ENCODE measurements at regions not wholly inside any gene's neighbourhood (a gene's known extent, or its start where the extent isn't known, plus 50 kb on each side); places are given as distances from the start of the nearest gene placed in this dataset.

- ChIA-PET CTCF (no interaction called here), POLR2A (no interaction called here)
- peak; percentile 49 for DNase-seq (ENCODE audit: extremely low spot score)
- TF ChIP-seq, protein P1, sequence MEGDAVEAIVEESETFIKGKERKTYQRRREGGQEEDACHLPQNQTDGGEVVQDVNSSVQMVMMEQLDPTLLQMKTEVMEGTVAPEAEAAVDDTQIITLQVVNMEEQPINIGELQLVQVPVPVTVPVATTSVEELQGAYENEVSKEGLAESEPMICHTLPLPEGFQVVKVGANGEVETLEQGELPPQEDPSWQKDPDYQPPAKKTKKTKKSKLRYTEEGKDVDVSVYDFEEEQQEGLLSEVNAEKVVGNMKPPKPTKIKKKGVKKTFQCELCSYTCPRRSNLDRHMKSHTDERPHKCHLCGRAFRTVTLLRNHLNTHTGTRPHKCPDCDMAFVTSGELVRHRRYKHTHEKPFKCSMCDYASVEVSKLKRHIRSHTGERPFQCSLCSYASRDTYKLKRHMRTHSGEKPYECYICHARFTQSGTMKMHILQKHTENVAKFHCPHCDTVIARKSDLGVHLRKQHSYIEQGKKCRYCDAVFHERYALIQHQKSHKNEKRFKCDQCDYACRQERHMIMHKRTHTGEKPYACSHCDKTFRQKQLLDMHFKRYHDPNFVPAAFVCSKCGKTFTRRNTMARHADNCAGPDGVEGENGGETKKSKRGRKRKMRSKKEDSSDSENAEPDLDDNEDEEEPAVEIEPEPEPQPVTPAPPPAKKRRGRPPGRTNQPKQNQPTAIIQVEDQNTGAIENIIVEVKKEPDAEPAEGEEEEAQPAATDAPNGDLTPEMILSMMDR (IDR thresholded peaks at IDR 0.05; ENCODE audit: control extremely low read depth, extremely low read depth, low read depth, missing control alignments), result no peak
Measured at GRCh38 chr6:148203970-148204369, 138.7 kb upstream of the SASH1 start.

DNA sequence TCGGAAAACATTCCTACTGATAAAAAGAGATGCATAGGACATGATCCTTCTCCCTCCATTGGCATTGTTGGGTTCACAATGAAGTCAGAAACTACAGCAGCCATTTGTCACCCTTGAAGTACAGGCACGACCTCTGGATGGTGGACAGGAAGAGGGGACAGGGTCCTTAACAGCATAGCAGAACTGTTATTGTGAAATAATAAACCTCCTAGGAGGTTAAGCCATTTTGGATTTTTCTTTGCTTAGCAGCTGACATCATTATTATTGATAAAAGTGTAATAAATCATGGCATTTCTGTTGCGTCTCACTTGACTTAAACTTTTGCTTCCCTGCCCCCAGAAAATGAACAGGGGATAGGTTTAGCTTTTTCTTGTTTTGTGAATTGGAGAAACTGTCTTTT lies 134.3 kb upstream of the SASH1 start:
- ChIA-PET CTCF (interaction anchor here (1.2 kb wide), 1 partner anchor 28 kb away, joined by 4 read pairs; no protein-coding TSS in a partner anchor), POLR2A (no interaction called here)
- DNase-seq (ENCODE audit: extremely low spot score), result no peak
- TF ChIP-seq, protein P1 (IDR thresholded peaks at IDR 0.05; ENCODE audit: control extremely low read depth, extremely low read depth, low read depth, missing control alignments), result no peak

DNA sequence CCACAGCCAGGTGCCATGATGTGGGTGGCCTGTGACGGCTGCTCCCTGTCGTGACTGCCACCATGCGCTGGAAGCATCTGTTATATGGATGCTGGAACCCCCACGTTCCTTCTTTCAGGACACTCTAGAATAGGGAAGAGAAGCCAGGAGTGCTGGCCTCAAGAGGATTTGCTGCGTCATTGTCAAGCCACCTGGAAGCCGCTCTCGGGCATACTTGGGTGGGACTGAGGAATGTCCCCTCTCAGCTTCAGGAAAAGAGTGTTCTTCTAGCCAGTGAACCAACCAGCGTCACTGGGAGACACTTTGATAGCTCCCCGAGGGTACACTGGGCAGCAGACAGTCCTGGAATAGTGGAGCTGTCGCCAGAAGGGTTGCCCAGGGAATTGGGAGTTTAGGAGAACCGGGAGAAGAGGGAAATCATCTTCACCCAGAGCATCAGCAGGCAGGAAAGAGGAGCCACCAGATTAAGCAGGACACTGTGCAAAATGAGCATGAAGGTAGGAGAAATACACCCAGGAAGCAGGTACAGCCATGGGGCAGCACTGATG lies 130.8 kb upstream of the SASH1 start:
- CTCF ChIA-PET, result interaction anchor here (1.2 kb wide), 1 partner anchor 31 kb away, joined by 3 read pairs; no protein-coding TSS in a partner anchor
- POLR2A ChIA-PET, result no interaction called here
- TF ChIP-seq, protein P1 (IDR thresholded peaks at IDR 0.05; ENCODE audit: control extremely low read depth, extremely low read depth, low read depth, missing control alignments), result no peak
- DNase-seq (ENCODE audit: extremely low spot score), result no peak

- CTCF ChIA-PET, result interaction anchor here (1.2 kb wide), 1 partner anchor 32 kb away, joined by 3 read pairs; no protein-coding TSS in a partner anchor
- no peak for DNase-seq (ENCODE audit: extremely low spot score)
- TF ChIP-seq, protein P1 (IDR thresholded peaks at IDR 0.05; ENCODE audit: control extremely low read depth, extremely low read depth, low read depth, missing control alignments), result no peak
- POLR2A ChIA-PET, result no interaction called here
Measured at GRCh38 chr6:148212366-148212765, 130.3 kb upstream of the SASH1 start.

GRCh38 chr6:148213366-148213765 lies 129.3 kb upstream of the SASH1 start:
- ChIA-PET CTCF (no interaction called here), POLR2A (no interaction called here)
- no peak for DNase-seq (ENCODE audit: extremely low spot score)
- TF ChIP-seq, protein P1 (IDR thresholded peaks at IDR 0.05; ENCODE audit: control extremely low read depth, extremely low read depth, low read depth, missing control alignments), result no peak

DNA sequence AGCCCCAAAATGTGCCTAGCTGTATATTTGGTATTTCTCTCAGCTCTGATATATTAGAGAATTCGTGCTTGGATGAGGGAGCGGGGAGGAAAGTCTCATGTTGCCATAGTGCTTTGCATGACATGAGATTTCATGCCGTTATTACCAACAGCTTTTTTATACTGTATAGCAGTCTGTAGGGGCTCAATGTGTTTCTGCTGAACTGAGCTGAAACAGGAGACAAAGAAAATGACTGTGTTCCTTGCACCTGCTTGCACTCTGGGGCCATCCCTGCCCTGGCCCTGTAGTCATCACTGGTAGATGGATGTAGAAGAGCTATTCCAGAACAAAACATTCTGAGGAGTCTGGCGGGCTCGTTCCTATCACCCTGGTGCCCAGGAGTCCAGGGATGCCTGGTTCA lies 128.0 kb upstream of the SASH1 start:
- ChIA-PET POLR2A (no interaction called here), CTCF (interaction anchor here (1.6 kb wide), 1 partner anchor 13 kb away, joined by 8 read pairs; no protein-coding TSS in a partner anchor)
- no peak for DNase-seq (ENCODE audit: extremely low spot score)
- TF ChIP-seq, protein P1 (IDR thresholded peaks at IDR 0.05; ENCODE audit: control extremely low read depth, extremely low read depth, low read depth, missing control alignments), result no peak

Data from GM10248 (cell line).